ENCODE measurements at regions not wholly inside any gene's neighbourhood (a gene's known extent, or its start where the extent isn't known, plus 50 kb on each side); places are given as distances from the start of the nearest gene placed in this dataset.

GRCh38 chr5:110056580-110057114 is 366.9 kb downstream of the MAN2A1 start:
- CTCF ChIA-PET = interaction anchor here (0.5 to 1.1 kb wide), 2 partner anchors 18 to 234 kb away, joined by 3 read pairs; no protein-coding TSS in a partner anchor
- intact Hi-C loops (cut with DNase I, micrococcal nuclease) = loop anchor here in 1 of 2 experiments (10.0 kb wide), 1 partner anchor 192 kb away; no protein-coding TSS in a partner anchor

DNA sequence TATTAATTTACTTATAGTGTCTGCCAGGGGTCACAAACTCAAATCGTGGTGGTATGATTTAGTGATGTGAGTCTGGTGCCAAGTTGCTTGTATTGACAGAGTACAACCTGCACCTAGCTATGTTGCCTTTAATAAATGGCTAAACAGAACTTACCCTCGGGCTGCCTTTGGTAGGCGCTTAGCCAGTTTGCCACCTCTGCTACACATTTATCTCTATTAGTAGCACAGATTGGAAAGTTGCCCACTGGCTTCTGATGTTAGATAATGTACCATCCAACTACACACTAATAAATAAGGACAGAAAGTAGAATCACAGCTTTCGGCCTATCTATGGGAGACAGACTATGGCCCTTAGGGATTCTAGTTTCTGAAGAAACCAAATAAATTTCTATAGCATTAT is 368.4 kb downstream of the MAN2A1 start:
- H3K36me3 Mint-ChIP-seq (ENCODE audit: low read depth) = no peaks in the 10 kb centered on the region
- POLR2A ChIA-PET = no interaction called here
- ATAC-seq = no peak
- H3K27me3 Mint-ChIP-seq = no peaks in the 10 kb centered on the region
- no peak overlapping the region for H3K4me3 Mint-ChIP-seq
- no peak overlapping the region for H3K27ac Mint-ChIP-seq
- no peak for DNase-seq
- H3K9me3 Mint-ChIP-seq (ENCODE audit: low read depth) = no peaks in the 10 kb centered on the region
- H3K4me1 Mint-ChIP-seq = peaks cover 27% of the 10 kb centered on the region
- CTCF ChIA-PET = interaction anchor here (1.0 kb wide), 1 partner anchor 12 kb away, joined by 3 read pairs; no protein-coding TSS in a partner anchor
- intact Hi-C loops (cut with DNase I, micrococcal nuclease) = loop anchor here in 1 of 2 experiments (10.0 kb wide), 1 partner anchor 193 kb away; no protein-coding TSS in a partner anchor

More at GRCh38 chr5:110056580-110057114, 366.9 kb downstream of the MAN2A1 start:
- H3K36me3 Mint-ChIP-seq (ENCODE audit: low read depth) = no peaks in the 10 kb centered on the region
- H3K4me3 Mint-ChIP-seq = no peak overlapping the region
- H3K27me3 Mint-ChIP-seq = no peaks in the 10 kb centered on the region
- POLR2A ChIA-PET = no interaction called here
- H3K27ac Mint-ChIP-seq = no peak overlapping the region
- H3K9me3 Mint-ChIP-seq (ENCODE audit: low read depth) = no peaks in the 10 kb centered on the region
- ATAC-seq = no peak
- DNase-seq = no peak
- peaks cover 28% of the 10 kb centered on the region for H3K4me1 Mint-ChIP-seq

DNA sequence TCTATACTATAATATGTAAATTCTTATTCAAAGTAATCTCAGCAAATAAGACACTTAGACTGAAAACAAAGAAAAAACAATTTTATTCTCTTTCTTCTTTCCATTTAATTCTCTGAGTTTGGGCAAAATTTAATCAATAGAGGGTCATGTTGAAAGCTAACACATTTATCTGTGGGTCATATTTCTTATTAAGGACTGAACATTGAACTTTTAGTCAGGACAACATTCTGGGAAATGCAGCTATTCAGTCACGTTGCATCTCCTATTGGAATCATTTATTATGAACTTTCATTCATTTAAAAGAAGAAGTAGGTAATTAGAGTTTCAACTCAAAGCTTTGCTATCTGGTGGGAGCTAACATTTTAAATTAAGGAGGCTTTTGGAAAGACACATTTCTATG is 372.5 kb downstream of the MAN2A1 start:
- Mint-ChIP-seq H3K4me3 (no peak overlapping the region), H3K36me3 (ENCODE audit: low read depth) (no peaks in the 10 kb centered on the region), H3K4me1 (peaks cover 20% of the 10 kb centered on the region), H3K9me3 (ENCODE audit: low read depth) (no peaks in the 10 kb centered on the region), H3K27ac (no peak overlapping the region), H3K27me3 (no peaks in the 10 kb centered on the region)
- ChIA-PET CTCF (interaction anchor here (1.2 kb wide), 1 partner anchor 11 kb away, joined by 3 read pairs; no protein-coding TSS in a partner anchor), POLR2A (no interaction called here)
- DNase-seq = no peak
- no peak for ATAC-seq
- intact Hi-C loops (cut with DNase I, micrococcal nuclease) = no loop called here

DNA sequence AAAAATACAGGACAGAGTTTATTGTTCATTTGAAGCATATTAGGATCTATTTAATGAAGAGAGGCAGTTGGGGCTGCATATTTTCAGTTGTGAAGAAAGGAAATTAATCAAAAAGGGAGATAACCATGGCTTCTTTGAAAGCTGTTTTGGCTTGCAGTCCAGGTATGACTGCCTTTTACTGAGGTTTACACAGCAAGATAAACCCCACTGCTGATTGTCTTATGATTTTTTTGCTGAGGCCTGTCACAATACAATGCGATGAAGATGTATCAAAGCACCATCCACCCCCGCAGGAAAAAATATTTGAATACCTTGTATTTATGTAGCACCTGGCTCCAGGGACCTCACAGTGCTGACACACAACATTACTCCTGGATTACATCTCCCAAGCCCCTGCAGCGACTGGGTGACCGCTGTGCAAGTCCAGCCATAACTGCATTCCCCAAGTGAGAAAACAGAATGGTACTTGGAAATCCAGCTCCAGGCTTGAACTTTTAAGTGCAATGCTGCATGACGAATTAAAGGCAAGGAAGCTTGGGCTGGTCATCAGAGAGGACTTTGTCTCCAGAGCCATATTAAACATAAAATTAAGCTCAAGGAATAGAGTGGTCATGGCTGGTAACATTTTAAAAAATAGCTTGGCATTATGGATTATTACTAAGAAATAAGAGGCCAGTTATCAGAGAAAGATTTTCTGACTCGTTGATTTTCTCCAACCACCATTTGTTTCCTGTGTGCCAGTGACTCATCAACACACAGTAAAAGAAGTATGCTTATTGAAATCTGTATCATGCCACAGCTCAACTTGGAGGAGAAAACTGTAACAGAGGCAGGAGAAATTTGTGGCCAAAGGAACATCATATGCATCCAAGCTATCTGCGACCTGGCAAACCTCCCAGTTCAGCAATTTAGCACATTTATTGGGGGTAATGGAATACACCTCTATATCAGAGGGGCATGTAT is 374.2 kb downstream of the MAN2A1 start:
- Mint-ChIP-seq H3K27ac (peak overlapping the region; percentile 39), H3K4me3 (no peak overlapping the region), H3K9me3 (ENCODE audit: low read depth) (peaks cover 6% of the 10 kb centered on the region), H3K4me1 (peaks cover 20% of the 10 kb centered on the region), H3K36me3 (ENCODE audit: low read depth) (peaks cover 1% of the 10 kb centered on the region), H3K27me3 (no peaks in the 10 kb centered on the region)
- ATAC-seq = peak; percentile 93
- intact Hi-C loops (cut with DNase I, micrococcal nuclease) = loop anchor here in 1 of 2 experiments (2.0 kb wide), 1 partner anchor 15 kb away; no protein-coding TSS in a partner anchor
- ChIA-PET CTCF (interaction anchor here (0.9 to 1.6 kb wide), 3 partner anchors 9 to 25 kb away, joined by 3 to 9 read pairs (median 5); no protein-coding TSS in a partner anchor), POLR2A (no interaction called here)
- peak; percentile 9 for DNase-seq

- intact Hi-C loops (cut with DNase I, micrococcal nuclease) = loop anchor here in 1 of 2 experiments (2.0 kb wide), 1 partner anchor 14 kb away; no protein-coding TSS in a partner anchor
- Mint-ChIP-seq H3K4me1 (peaks cover 20% of the 10 kb centered on the region), H3K36me3 (ENCODE audit: low read depth) (peaks cover 1% of the 10 kb centered on the region), H3K9me3 (ENCODE audit: low read depth) (peaks cover 12% of the 10 kb centered on the region), H3K27me3 (no peaks in the 10 kb centered on the region), H3K27ac (no peak overlapping the region), H3K4me3 (no peak overlapping the region)
- ChIA-PET CTCF (interaction anchor here (1.4 to 1.6 kb wide), 2 partner anchors 10 to 26 kb away, joined by 5 to 9 read pairs; no protein-coding TSS in a partner anchor), POLR2A (no interaction called here)
- DNase-seq = no peak
- ATAC-seq = no peak
These were observed 375.0 kb downstream of the MAN2A1 start for GRCh38 chr5:110064603-110065268.

DNA sequence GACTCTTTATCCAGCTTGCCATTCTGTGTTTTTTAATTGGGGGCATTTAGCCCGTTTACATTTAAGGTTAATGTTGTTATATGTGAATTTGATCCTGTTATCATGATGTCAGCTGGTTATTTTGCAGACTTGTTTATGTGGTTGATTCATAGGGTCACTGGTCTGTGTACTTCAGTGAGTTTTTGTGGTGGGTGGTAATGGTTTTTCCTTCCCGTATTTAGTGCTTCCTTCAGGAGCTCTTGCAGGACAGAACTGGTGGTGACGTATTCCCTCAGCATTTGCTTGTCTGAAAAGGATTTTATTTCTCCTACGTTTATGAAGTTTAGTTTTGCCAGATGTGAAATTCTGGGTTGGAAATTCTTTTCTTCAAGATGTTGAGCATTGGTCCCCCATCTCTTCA is 381.1 kb downstream of the MAN2A1 start:
- ATAC-seq = no peak
- Mint-ChIP-seq H3K9me3 (ENCODE audit: low read depth) (peaks cover 34% of the 10 kb centered on the region), H3K27ac (no peak overlapping the region), H3K36me3 (ENCODE audit: low read depth) (peaks cover 1% of the 10 kb centered on the region), H3K4me1 (no peaks in the 10 kb centered on the region), H3K4me3 (no peak overlapping the region), H3K27me3 (no peaks in the 10 kb centered on the region)
- intact Hi-C loops (cut with DNase I, micrococcal nuclease) = no loop called here
- ChIA-PET CTCF (interaction anchor here (0.6 to 1.1 kb wide), 2 partner anchors 12 to 14 kb away, joined by 3 read pairs; no protein-coding TSS in a partner anchor), POLR2A (no interaction called here)
- DNase-seq = no peak

DNA sequence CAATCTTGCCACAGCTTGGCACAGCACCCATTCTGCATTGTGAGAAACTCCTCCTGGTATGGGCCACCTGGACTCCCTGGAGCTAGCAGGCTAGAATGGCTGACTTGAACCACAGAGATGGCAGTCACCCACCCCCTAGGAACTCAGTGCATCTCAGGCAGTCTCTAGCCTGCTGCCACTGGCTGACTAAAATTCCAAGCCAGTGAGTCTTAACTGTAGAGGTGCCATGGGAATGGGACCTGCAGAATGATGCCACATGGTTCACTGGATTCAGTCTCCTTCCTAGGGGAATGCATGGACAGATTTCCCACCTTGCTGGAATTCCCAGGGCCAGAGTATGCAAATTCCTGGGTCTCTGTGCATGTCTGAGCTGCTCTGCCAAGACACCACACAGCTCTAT is 382.9 kb downstream of the MAN2A1 start:
- Mint-ChIP-seq H3K4me1 (peaks cover 6% of the 10 kb centered on the region), H3K4me3 (no peak overlapping the region), H3K27me3 (peaks cover 3% of the 10 kb centered on the region), H3K36me3 (ENCODE audit: low read depth) (no peaks in the 10 kb centered on the region), H3K9me3 (ENCODE audit: low read depth) (peaks cover 34% of the 10 kb centered on the region), H3K27ac (no peak overlapping the region)
- DNase-seq (no peak), ATAC-seq (no peak)
- ChIA-PET CTCF (interaction anchor here (0.6 to 1.0 kb wide), 3 partner anchors 10 to 977 kb away, joined by 3 read pairs; no protein-coding TSS in a partner anchor), POLR2A (no interaction called here)
- intact Hi-C loops (cut with DNase I, micrococcal nuclease) = no loop called here

DNA sequence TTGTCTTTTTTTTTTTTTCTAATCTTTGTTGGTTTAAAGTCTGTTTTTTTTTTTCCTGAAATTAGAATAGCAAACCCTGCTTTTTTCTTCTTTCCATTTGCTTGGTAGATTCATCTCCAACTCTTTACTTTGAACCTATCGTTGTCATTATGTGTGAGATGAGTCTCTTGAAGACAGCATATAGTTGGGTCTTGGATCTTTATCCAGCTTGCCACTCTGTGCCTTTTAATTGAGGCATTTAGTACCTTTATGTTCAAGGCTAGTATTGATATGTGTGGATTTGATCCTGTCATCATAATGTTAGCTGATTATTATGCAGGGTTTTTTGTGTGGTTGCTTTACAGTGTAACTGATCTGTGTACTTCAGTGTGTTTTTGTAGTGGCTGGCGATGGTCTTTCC is 383.8 kb downstream of the MAN2A1 start:
- Mint-ChIP-seq H3K9me3 (ENCODE audit: low read depth) (peaks cover 31% of the 10 kb centered on the region), H3K4me3 (no peak overlapping the region), H3K36me3 (ENCODE audit: low read depth) (no peaks in the 10 kb centered on the region), H3K27me3 (peaks cover 3% of the 10 kb centered on the region), H3K27ac (no peak overlapping the region), H3K4me1 (peaks cover 6% of the 10 kb centered on the region)
- intact Hi-C loops (cut with DNase I, micrococcal nuclease) = no loop called here
- ATAC-seq = no peak
- no peak for DNase-seq
- POLR2A ChIA-PET = no interaction called here
- CTCF ChIA-PET = interaction anchor here (1.0 kb wide), 1 partner anchor 11 kb away, joined by 3 read pairs; no protein-coding TSS in a partner anchor

DNA sequence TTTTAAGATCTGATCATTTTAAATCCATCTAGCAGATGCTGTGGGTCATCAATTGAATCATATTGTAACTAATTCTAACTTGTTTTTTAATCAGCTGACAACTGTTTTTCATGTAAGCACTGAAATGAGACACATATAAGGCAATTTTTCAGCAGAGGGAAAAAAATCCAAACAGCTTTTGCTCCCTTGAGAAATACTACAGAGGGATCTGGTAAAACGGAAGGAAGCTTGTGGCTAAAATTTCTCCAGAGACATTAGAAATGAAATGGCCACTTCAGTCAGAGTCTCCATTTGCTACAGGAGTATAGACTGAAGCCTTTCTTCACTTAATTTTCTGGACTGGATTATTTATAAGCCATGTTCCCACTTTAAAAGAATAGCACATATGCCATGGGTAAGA is 385.9 kb downstream of the MAN2A1 start:
- Mint-ChIP-seq H3K27ac (no peak overlapping the region), H3K36me3 (ENCODE audit: low read depth) (no peaks in the 10 kb centered on the region), H3K4me1 (peaks cover 6% of the 10 kb centered on the region), H3K4me3 (no peak overlapping the region), H3K27me3 (peaks cover 3% of the 10 kb centered on the region), H3K9me3 (ENCODE audit: low read depth) (peaks cover 18% of the 10 kb centered on the region)
- ChIA-PET POLR2A (no interaction called here), CTCF (interaction anchor here (0.7 kb wide), 1 partner anchor 1267 kb away, joined by 3 read pairs; no protein-coding TSS in a partner anchor)
- intact Hi-C loops (cut with DNase I, micrococcal nuclease) = no loop called here
- no peak for DNase-seq
- no peak for ATAC-seq

DNA sequence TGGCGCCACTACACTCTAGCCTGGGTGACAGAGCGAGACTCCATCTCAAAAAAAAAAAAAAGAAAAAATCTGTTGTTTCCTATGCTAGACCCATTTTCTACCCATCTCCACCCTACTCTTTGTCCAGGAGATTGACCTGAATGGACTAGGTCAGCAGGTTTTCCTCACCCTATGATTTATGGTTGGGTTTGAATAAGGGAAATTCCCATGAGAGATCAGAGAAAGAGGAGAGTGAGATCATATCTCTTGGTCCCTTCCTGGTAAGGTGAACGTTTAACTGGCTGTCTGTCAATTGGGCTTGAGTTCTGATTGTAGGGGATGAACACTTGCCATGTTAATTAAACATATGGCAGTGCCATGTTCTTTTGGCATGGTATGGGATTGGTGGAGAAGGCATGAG is 387.4 kb downstream of the MAN2A1 start:
- H3K4me1 Mint-ChIP-seq = peaks cover 6% of the 10 kb centered on the region
- CTCF ChIA-PET = interaction anchor here (0.6 kb wide), 1 partner anchor 194 kb away, joined by 3 read pairs; no protein-coding TSS in a partner anchor
- intact Hi-C loops (cut with DNase I, micrococcal nuclease) = no loop called here
- ATAC-seq (peak; percentile 49), DNase-seq (no peak)
- H3K4me3 Mint-ChIP-seq = no peak overlapping the region
- POLR2A ChIA-PET = no interaction called here
- H3K27me3 Mint-ChIP-seq = peaks cover 3% of the 10 kb centered on the region
- H3K27ac Mint-ChIP-seq = peak overlapping the region; percentile 63
- H3K36me3 Mint-ChIP-seq (ENCODE audit: low read depth) = no peaks in the 10 kb centered on the region
- peaks cover 14% of the 10 kb centered on the region for H3K9me3 Mint-ChIP-seq (ENCODE audit: low read depth)

- H3K4me3 Mint-ChIP-seq = no peak overlapping the region
- POLR2A ChIA-PET = no interaction called here
- intact Hi-C loops (cut with DNase I, micrococcal nuclease) = loop anchor here (10.0 kb wide), 3 partner anchors 147 to 1697 kb away; partner anchors contain the start of genes FBXL17 (in 1 of the 2) and FER (in 1 of the 2)
- H3K27ac Mint-ChIP-seq = no peak overlapping the region
- ATAC-seq (no peak), DNase-seq (no peak)
- H3K36me3 Mint-ChIP-seq (ENCODE audit: low read depth) = no peaks in the 10 kb centered on the region
- H3K9me3 Mint-ChIP-seq (ENCODE audit: low read depth) = no peaks in the 10 kb centered on the region
- peaks cover 29% of the 10 kb centered on the region for H3K4me1 Mint-ChIP-seq
- peaks cover 2% of the 10 kb centered on the region for H3K27me3 Mint-ChIP-seq
- CTCF ChIA-PET = no interaction called here
These were observed 392.5 kb downstream of the MAN2A1 start for GRCh38 chr5:110082194-110082593.

Measured in activated CD4-positive, alpha-beta T cell treated with anti-CD3 and anti-CD28 coated beads for 36 hours (primary cell).